OCI-LY3 (cell line): ENCODE measurements at regions not wholly inside any gene's neighbourhood (a gene's known extent, or its start where the extent isn't known, plus 50 kb on each side); places are given as distances from the start of the nearest gene placed in this dataset.

ENCODE experiments used
- H2AFZ ChIP-seq: fragments of 200-600, 300-600 bp; shearing (Covaris generic); 2 replicates; pipeline ENCODE4 v1.6.0; 2014; ENCODE audit warnings: antibody characterized with exemption, low read depth, low read length
- H3K27ac ChIP-seq: fragments of 200-600, 300-600 bp; sonication (generic); 2 replicates; pipeline ENCODE4 v1.5.1; 2014; ENCODE audit warnings: mild to moderate bottlenecking, low read length, moderate library complexity, mixed read lengths
- H3K27me3 ChIP-seq: fragments of 200-600, 300-600 bp; sonication (generic); 2 replicates; pipeline ENCODE4 v1.6.1; 2014; ENCODE audit warnings: low read depth, low read length, mixed read lengths
- H3K36me3 ChIP-seq: fragments of 200-600, 300-600 bp; sonication (generic); replicated peaks from 2 replicates; pipeline ENCODE3; 2014; ENCODE audit warnings: low read depth, low read length, mixed read lengths
- H3K4me1 ChIP-seq: fragments of 300-600, 200-600 bp; sonication (generic); 2 replicates; pipeline ENCODE4 v1.6.1; 2014; ENCODE audit warnings: low read length, mixed read lengths
- H3K4me2 ChIP-seq: fragments of 200-600, 300-600 bp; sonication (generic); 2 replicates; pipeline ENCODE4 v1.6.1; 2014; ENCODE audit warnings: low read length, mixed read lengths
- H3K4me3 ChIP-seq: fragments of 300-600, 200-600 bp; sonication (generic); 2 replicates; pipeline ENCODE4 v1.5.1; 2014; ENCODE audit warnings: antibody characterized with exemption, mild to moderate bottlenecking, low read length, moderate library complexity
- H3K79me2 ChIP-seq: fragments of 300-600, 200-600 bp; shearing (Covaris generic); 2 replicates; pipeline ENCODE4 v1.6.1; 2014; ENCODE audit warnings: mild to moderate bottlenecking, low read length, mixed read lengths
- H3K9ac ChIP-seq: fragments of 300-600, 200-600 bp; shearing (Covaris generic); 2 replicates; pipeline ENCODE4 v1.6.0; 2014; ENCODE audit warnings: mild to moderate bottlenecking, low read length, moderate library complexity
- H3K9me3 ChIP-seq: fragments of 200-600, 300-600 bp; shearing (Covaris generic); 2 replicates; pipeline ENCODE4 v1.6.1; 2014; ENCODE audit warnings: low read length, mixed read lengths; ENCODE audit not compliant: insufficient read depth
- H4K20me1 ChIP-seq: fragments of 200-600, 300-600 bp; sonication (generic); 2 replicates; pipeline ENCODE4 v1.6.1; 2016; ENCODE audit warnings: low read length, mixed read lengths; ENCODE audit not compliant: insufficient read depth
- CTCF ChIP-seq: fragments of 200-600, 300-600 bp; sonication (generic); IDR thresholded peaks from 2 replicates; pipeline ENCODE4 v1.5.1; 2014; ENCODE audit warnings: antibody characterized with exemption, low read length, low read depth
- EZH2phosphoT487 ChIP-seq: fragments of 200-600 bp; shearing (Covaris generic); IDR thresholded peaks from 2 replicates; pipeline ENCODE4 v1.6.1; 2018; ENCODE audit warnings: antibody characterized with exemption, mixed run types, low read depth

DNA sequence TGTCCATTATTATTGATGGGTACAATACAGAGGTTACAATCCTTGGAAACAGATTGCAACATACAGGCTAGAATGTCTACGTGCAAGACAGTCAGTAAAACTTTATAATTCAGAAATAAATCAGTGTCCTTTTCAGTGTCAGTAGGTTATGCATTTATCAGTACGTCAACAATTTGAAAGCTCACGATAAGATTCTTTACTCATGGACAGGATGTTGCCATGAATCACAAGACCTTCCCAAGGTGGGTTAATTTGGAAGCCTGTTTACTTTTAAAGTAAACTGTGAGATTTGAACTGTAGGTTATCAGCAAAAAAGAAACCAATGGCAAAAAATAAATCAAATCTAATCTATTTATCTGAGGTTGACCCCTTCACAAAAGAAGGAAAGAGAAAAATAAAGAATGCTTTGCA lies 243.9 kb upstream of the AGTR1 start:
- no peak overlapping the region for H3K27ac ChIP-seq
- no peaks in the 10 kb centered on the region for H3K9me3 ChIP-seq
- H4K20me1 ChIP-seq = no peaks in the 10 kb centered on the region
- no peak overlapping the region for H3K4me2 ChIP-seq
- no peak for TF ChIP-seq EZH2phosphoT487
- TF ChIP-seq CTCF = no peak
- no peaks in the 10 kb centered on the region for H3K27me3 ChIP-seq
- no peak overlapping the region for H2AFZ ChIP-seq
- no peak overlapping the region for H3K9ac ChIP-seq
- no peak overlapping the region for H3K4me3 ChIP-seq
- no peaks in the 10 kb centered on the region for H3K79me2 ChIP-seq
- H3K36me3 ChIP-seq = no peaks in the 10 kb centered on the region
- H3K4me1 ChIP-seq = peaks cover under 1% of the 10 kb centered on the region; the same call in 1 of the 2 replicates

DNA sequence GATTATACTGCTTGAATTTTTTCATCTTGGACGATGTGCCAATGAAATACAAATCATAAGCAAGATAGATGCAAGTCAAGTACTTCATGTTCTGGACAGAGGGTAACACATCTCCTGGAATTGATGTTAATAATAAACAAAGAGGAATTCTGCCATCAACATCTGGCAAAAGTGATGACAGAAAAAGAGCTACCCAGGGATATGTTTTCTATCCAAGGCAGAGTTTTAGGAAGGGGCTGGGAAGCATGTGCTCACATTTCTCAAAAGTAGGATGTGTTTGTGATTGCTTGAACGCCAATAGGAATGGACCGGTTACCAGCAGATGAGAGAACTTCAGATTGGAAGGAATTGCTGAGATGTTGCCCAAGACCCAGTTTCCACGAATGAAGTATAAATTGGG lies 242.6 kb upstream of the AGTR1 start:
- no peak for TF ChIP-seq CTCF
- TF ChIP-seq EZH2phosphoT487 = no peak
- no peak overlapping the region for H3K27ac ChIP-seq
- H3K4me1 ChIP-seq = no peaks in the 10 kb centered on the region

DNA sequence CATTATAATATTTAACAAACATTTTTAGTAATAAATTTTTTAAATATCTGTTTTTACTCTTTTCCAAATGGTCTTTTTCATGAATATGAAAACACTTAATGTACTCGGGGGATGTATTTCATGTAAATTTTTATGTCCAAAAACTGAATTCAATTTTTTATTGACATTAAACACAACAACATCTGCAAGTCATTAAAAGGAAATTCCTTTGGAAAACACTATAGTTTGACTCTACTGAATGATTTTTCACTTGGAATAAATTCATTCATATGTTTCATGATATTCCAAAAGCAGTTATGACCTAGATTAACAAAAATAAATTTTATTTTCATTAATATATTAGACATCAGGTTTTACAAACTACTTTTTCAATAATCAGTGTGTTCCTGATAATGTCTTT lies 239.8 kb upstream of the AGTR1 start:
- no peaks in the 10 kb centered on the region for H3K36me3 ChIP-seq
- no peaks in the 10 kb centered on the region for H3K9me3 ChIP-seq
- no peaks in the 10 kb centered on the region for H3K79me2 ChIP-seq
- H3K4me1 ChIP-seq = no peaks in the 10 kb centered on the region
- H2AFZ ChIP-seq = no peak overlapping the region
- H3K9ac ChIP-seq = no peak overlapping the region
- H3K4me3 ChIP-seq = no peak overlapping the region
- no peaks in the 10 kb centered on the region for H3K27me3 ChIP-seq
- no peaks in the 10 kb centered on the region for H4K20me1 ChIP-seq
- TF ChIP-seq EZH2phosphoT487 = no peak
- TF ChIP-seq CTCF = no peak
- H3K4me2 ChIP-seq = no peak overlapping the region
- H3K27ac ChIP-seq = no peak overlapping the region

More for the DNA sequence above, 242.6 kb upstream of the AGTR1 start:
- H3K4me2 ChIP-seq = no peak overlapping the region
- no peak overlapping the region for H3K9ac ChIP-seq
- no peaks in the 10 kb centered on the region for H4K20me1 ChIP-seq
- H3K9me3 ChIP-seq = no peaks in the 10 kb centered on the region
- no peaks in the 10 kb centered on the region for H3K79me2 ChIP-seq
- no peak overlapping the region for H3K4me3 ChIP-seq
- H3K27me3 ChIP-seq = no peaks in the 10 kb centered on the region
- no peak overlapping the region for H2AFZ ChIP-seq
- no peaks in the 10 kb centered on the region for H3K36me3 ChIP-seq

GRCh38 chr3:148459931-148460513 lies 237.7 kb upstream of the AGTR1 start:
- no peaks in the 10 kb centered on the region for H3K36me3 ChIP-seq
- H4K20me1 ChIP-seq = no peaks in the 10 kb centered on the region
- no peaks in the 10 kb centered on the region for H3K27me3 ChIP-seq
- no peak overlapping the region for H2AFZ ChIP-seq
- no peak overlapping the region for H3K4me2 ChIP-seq
- no peak overlapping the region for H3K4me3 ChIP-seq
- no peaks in the 10 kb centered on the region for H3K4me1 ChIP-seq
- H3K9me3 ChIP-seq = no peaks in the 10 kb centered on the region
- H3K9ac ChIP-seq = no peak overlapping the region
- TF ChIP-seq CTCF = peak; percentile 73
- no peak for TF ChIP-seq EZH2phosphoT487
- no peaks in the 10 kb centered on the region for H3K79me2 ChIP-seq
- H3K27ac ChIP-seq = no peak overlapping the region
